IMR-90 (cell line): ENCODE measurements at regions not wholly inside any gene's neighbourhood (a gene's known extent, or its start where the extent isn't known, plus 50 kb on each side); places are given as distances from the start of the nearest gene placed in this dataset.

Experiments used
- ATAC-seq: fragments of 200-7000 bp; cut with Tn5 transposase; 2 replicates; pipeline ENCODE4 v1.9.1; 2020; ENCODE audit warnings: low read depth, mild to moderate bottlenecking, moderate library complexity
- BruUV-seq: library from RNA; stranded (reverse); fragments of 400-500 nt; replicated peaks from 2 replicates; lab custom pipeline; 2021; lab: Mats Ljungman, UMichigan
- CTCF ChIA-PET: fragments of 300-600 bp; formaldehyde crosslinking; extraction: SDS; loops from one replicate; lab custom pipeline; 2021; ENCODE audit warnings: antibody characterized with exemption; lab: Yijun Ruan, JAX
- POLR2A ChIA-PET: fragments of 300-600 bp; sonication (Branson Sonifier 250); formaldehyde crosslinking; loops from one replicate; lab custom pipeline; 2022; ENCODE audit warnings: antibody characterized with exemption; ENCODE audit not compliant: unreplicated experiment; lab: Charles Lee
- DNase-seq: peaks from one replicate; pipeline ENCODE4 v3.0.0; 2013
- H2AFZ ChIP-seq: replicated peaks from 2 replicates; pipeline ENCODE3; 2013; ENCODE audit warnings: low read length, mild to moderate bottlenecking; ENCODE audit not compliant: poor library complexity
- H2AK5ac ChIP-seq: 2 replicates; pipeline ENCODE4 v1.6.1; 2013; ENCODE audit warnings: low read depth, low read length, inconsistent platforms
- H2AK9ac ChIP-seq: replicated peaks from 2 replicates; pipeline ENCODE3; 2013; ENCODE audit warnings: mild to moderate bottlenecking, low read depth, low read length, moderate library complexity; ENCODE audit not compliant: poor library complexity
- H2BK120ac ChIP-seq: 2 replicates; pipeline ENCODE4 v1.6.1; 2013; ENCODE audit warnings: low read depth, low read length, inconsistent platforms
- H2BK15ac ChIP-seq: 3 replicates; pipeline ENCODE4 v1.6.1; 2013; ENCODE audit warnings: low read depth, low read length, inconsistent platforms
- H2BK20ac ChIP-seq: 2 replicates; pipeline ENCODE4 v1.6.1; 2013; ENCODE audit warnings: low read depth, mild to moderate bottlenecking, inconsistent platforms, low read length, moderate library complexity
- H2BK5ac ChIP-seq: 2 replicates; pipeline ENCODE4 v1.6.1; 2013; ENCODE audit warnings: mild to moderate bottlenecking, low read depth, low read length, inconsistent platforms; ENCODE audit not compliant: poor library complexity, severe bottlenecking
- H3K14ac ChIP-seq: replicated peaks from 2 replicates; pipeline ENCODE4 v1.6.1; 2013; ENCODE audit warnings: low read depth, low read length, inconsistent platforms
- H3K18ac ChIP-seq: 2 replicates; pipeline ENCODE4 v1.6.1; 2013; ENCODE audit warnings: low read depth, low read length, control low read depth
- H3K23ac ChIP-seq: 2 replicates; pipeline ENCODE4 v1.6.1; 2013; ENCODE audit warnings: low read depth, low read length, inconsistent platforms
- H3K27ac ChIP-seq: 2 replicates; pipeline ENCODE4 v1.5.1; 2013; ENCODE audit warnings: mild to moderate bottlenecking, control low read depth, low read length; ENCODE audit not compliant: insufficient read depth
- H3K27me3 ChIP-seq: 2 replicates; pipeline ENCODE4 v1.6.1; 2013; ENCODE audit warnings: low read length; ENCODE audit not compliant: control insufficient read depth, insufficient read depth
- H3K36me3 ChIP-seq: 2 replicates; pipeline ENCODE4 v1.6.1; 2013; ENCODE audit warnings: low read length, mixed read lengths; ENCODE audit not compliant: control insufficient read depth, insufficient read depth
- H3K4ac ChIP-seq: 2 replicates; pipeline ENCODE4 v1.6.1; 2013; ENCODE audit warnings: low read depth, low read length, inconsistent platforms
- H3K4me1 ChIP-seq: 2 replicates; pipeline ENCODE4 v1.6.1; 2013; ENCODE audit warnings: low read length, mixed read lengths; ENCODE audit not compliant: control insufficient read depth, insufficient read depth
- H3K4me2 ChIP-seq: 2 replicates; pipeline ENCODE4 v1.6.1; 2013; ENCODE audit warnings: low read depth, mild to moderate bottlenecking, control low read depth, low read length, moderate library complexity
- H3K4me3 ChIP-seq: 2 replicates; pipeline ENCODE4 v1.5.1; 2013; ENCODE audit warnings: low read depth, mild to moderate bottlenecking, control low read depth, low read length, moderate library complexity; ENCODE audit not compliant: insufficient read depth
- H3K56ac ChIP-seq: 2 replicates; pipeline ENCODE4 v1.6.1; 2013; ENCODE audit warnings: low read length, inconsistent platforms; ENCODE audit not compliant: insufficient read depth; ENCODE audit errors: extremely low read depth
- H3K79me1 ChIP-seq, 2 experiments: 2 replicates each; pipeline ENCODE4 v1.6.1; 2013; ENCODE audit warnings: low read length in 2 of 2, inconsistent platforms in 1 of 2, low read depth in 1 of 2
- H3K9ac ChIP-seq: 2 replicates; pipeline ENCODE4 v1.6.1; 2013; ENCODE audit warnings: low read depth, low read length, control low read depth
- H3K9me1 ChIP-seq: 2 replicates; pipeline ENCODE4 v1.6.1; 2013; ENCODE audit warnings: low read length, inconsistent platforms; ENCODE audit not compliant: insufficient read depth
- H3K9me3 ChIP-seq: 2 replicates; pipeline ENCODE4 v1.6.1; 2013; ENCODE audit warnings: low read length; ENCODE audit not compliant: control insufficient read depth, insufficient read depth
- H4K20me1 ChIP-seq: 2 replicates; pipeline ENCODE4 v1.6.1; 2013; ENCODE audit warnings: low read length, inconsistent platforms; ENCODE audit not compliant: insufficient read depth
- H4K5ac ChIP-seq: 2 replicates; pipeline ENCODE4 v1.6.1; 2013; ENCODE audit warnings: mild to moderate bottlenecking, low read depth, low read length, control low read depth
- H4K8ac ChIP-seq, 2 experiments: 2 replicates each; pipeline ENCODE4 v1.6.1; 2013; ENCODE audit warnings: low read depth in 2 of 2, low read length in 2 of 2, control low read depth in 1 of 2, inconsistent platforms in 1 of 2
- H4K91ac ChIP-seq: 2 replicates; pipeline ENCODE4 v1.6.1; 2013; ENCODE audit warnings: low read depth, low read length, inconsistent platforms; ENCODE audit not compliant: insufficient read depth
- MAFK ChIP-seq: IDR thresholded peaks from 2 replicates; pipeline ENCODE4 v1.6.1; 2012; ENCODE audit warnings: low read depth, low read length, improper control_type of control experiment
- RCOR1 ChIP-seq: IDR thresholded peaks from 2 replicates; pipeline ENCODE4 v1.6.1; 2012; ENCODE audit warnings: mild to moderate bottlenecking, low read length, improper control_type of control experiment; ENCODE audit not compliant: insufficient replicate concordance
- SMC3 ChIP-seq: fragments of 150-350 bp; IDR thresholded peaks from 2 replicates; pipeline ENCODE4 v1.6.1; 2016; ENCODE audit warnings: low read depth, mild to moderate bottlenecking, antibody characterized with exemption, low read length, moderate library complexity
- WGBS, 2 experiments: methylation state at CpG; one replicate each; pipeline versions ENCODE4 v1.1.5 to v1.1.7; 2013; ENCODE audit warnings: missing lambda C conversion rate in 2 of 2; ENCODE audit not compliant: insufficient read length in 1 of 2; ENCODE audit errors: extremely low coverage in 2 of 2; 5-methylcytosine and 5-hydroxymethylcytosine counted together
- dilution Hi-C: fragments of 300-500 bp; cut with HindIII; formaldehyde crosslinking; loops from one replicate; pipeline ENCODE4 v1.14.3; 2018; ENCODE audit warnings: low sequenced_read_pairs; ENCODE audit not compliant: unreplicated experiment
- in situ Hi-C: fragments of 300-500 bp; cut with MboI; formaldehyde crosslinking; loops from 3 replicates; pipeline ENCODE4 v1.14.3; 2019; ENCODE audit warnings: low sequenced_read_pairs, inconsistent platforms, mixed read lengths
- intact Hi-C: fragments of 100-400 bp; cut with micrococcal nuclease; formaldehyde crosslinking; loops from 2 replicates; pipeline ENCODE4 v1.10.0; 2022

- Histone ChIP-seq H3K14ac (no peak overlapping the region), H3K18ac (no peak overlapping the region), H2AK5ac (no peak overlapping the region), H3K9me1 (no peaks in the 10 kb centered on the region), H3K4me2 (no peak overlapping the region), H4K20me1 (no peaks in the 10 kb centered on the region), H3K79me1 (no peaks in the 10 kb centered on the region), H4K91ac (no peak overlapping the region), H3K36me3 (no peaks in the 10 kb centered on the region), H4K8ac (no peak overlapping the region), H3K27me3 (no peaks in the 10 kb centered on the region), H2AK9ac (no peak overlapping the region), H3K23ac (no peak overlapping the region), H2BK120ac (no peak overlapping the region), H2AFZ (no peak overlapping the region), H4K5ac (no peak overlapping the region), H2BK15ac (no peak overlapping the region), H3K9ac (no peak overlapping the region), H3K56ac (no peak overlapping the region), H3K27ac (no peak overlapping the region), H3K4me3 (no peak overlapping the region), H3K4ac (no peak overlapping the region), H2BK5ac (no peak overlapping the region), H3K9me3 (no peaks in the 10 kb centered on the region), H3K4me1 (no peaks in the 10 kb centered on the region), H2BK20ac (no peak overlapping the region)
- POLR2A ChIA-PET: no interaction called here
- in situ Hi-C loops: no loop called here
- WGBS, 2 experiments: no CpG with 5 or more reads among the region's 2 CpGs
- CTCF ChIA-PET: no interaction called here
- dilution Hi-C loops: no loop called here
- no TSS peak for BruUV-seq
- no peak for ATAC-seq
- TF ChIP-seq RCOR1: no peak
- TF ChIP-seq SMC3: no peak
- peak; percentile 47; the same call in 1 of the 2 replicates for TF ChIP-seq MAFK
- DNase-seq: no peak
- intact Hi-C loops: no loop called here
These were observed 875.3 kb upstream of the SLITRK5 start for GRCh38 chr13:86795858-86796257.
